Heart left ventricle (tissue), 16 donors: ENCODE measurements at regions not wholly inside any gene's neighbourhood (a gene's known extent, or its start where the extent isn't known, plus 50 kb on each side); places are given as distances from the start of the nearest gene placed in this dataset.

Experiments
- ATAC-seq, 4 donors: fragments of 200-7000 bp; cut with Tn5 transposase; one replicate each; pipeline ENCODE4 v1.9.1; 2020 to 2022; ENCODE audit warnings: moderate library complexity in 4 of 4, mild to moderate bottlenecking in 3 of 4, moderate number of reproducible peaks in 1 of 4
- DNase-seq, 5 donors: peaks; one replicate each; pipeline ENCODE4 v3.0.0-alpha.2; 2020
- H3K27ac ChIP-seq, 12 donors: fragments of 200-600 bp; sonication (generic) in 4 of 12; one replicate each; pipeline versions ENCODE4 v1.5.0 to v1.8.0; 2016 to 2022; ENCODE audit warnings: mild to moderate bottlenecking in 2 of 12
- H3K27me3 ChIP-seq, 9 donors: fragments of 200-600 bp; sonication (generic) in 2 of 9; one replicate each; pipeline versions ENCODE4 v1.5.1 to v1.8.0; 2016 to 2022; ENCODE audit warnings: mild to moderate bottlenecking in 3 of 9
- H3K36me3 ChIP-seq, 9 donors: fragments of 200-600 bp; sonication (generic) in 2 of 9; one replicate each; pipeline versions ENCODE4 v1.5.0 to v1.8.0; 2018 to 2022; ENCODE audit warnings: mild to moderate bottlenecking in 2 of 9
- H3K4me1 ChIP-seq, 12 donors: fragments of 200-600 bp; sonication (generic) in 4 of 12; one replicate each; pipeline versions ENCODE4 v1.5.0 to v1.8.0; 2016 to 2022; ENCODE audit warnings: mild to moderate bottlenecking in 3 of 12
- H3K4me3 ChIP-seq, 12 donors: fragments of 200-600 bp; sonication (generic) in 4 of 12; one replicate each; pipeline versions ENCODE4 v1.5.0 to v1.8.0; 2017 to 2022; ENCODE audit warnings: mild to moderate bottlenecking in 9 of 12, moderate library complexity in 4 of 12
- H3K9me3 ChIP-seq, 12 donors: fragments of 200-600 bp; sonication (generic) in 4 of 12; one replicate each; pipeline versions ENCODE4 v1.5.0 to v1.8.0; 2016 to 2022; ENCODE audit warnings: mild to moderate bottlenecking in 1 of 12
- POLR2A ChIP-seq, 2 donors: fragments of 450-650 bp; IDR thresholded peaks; one replicate each; pipeline ENCODE4 v1.6.1; 2017; ENCODE audit warnings: antibody characterized with exemption in 2 of 2, mild to moderate bottlenecking in 2 of 2, moderate library complexity in 2 of 2
- WGBS, 4 donors: extraction: QIAGEN DNeasy Blood & Tissue Kit in 2 of 4; methylation state at CpG; one replicate each; pipeline versions ENCODE4 v1.1.5 to v1.1.7; 2013 to 2018; 5-methylcytosine and 5-hydroxymethylcytosine counted together
- intact Hi-C, 10 donors: fragments of 100-400 bp; cut with DNase I; formaldehyde crosslinking; loops; one replicate each; pipeline versions ENCODE4 v1.11.1 to v1.14.2; 2022
- TF ChIP-seq, protein P1 (sequence below), 12 donors: fragments of 200-600 bp; sonication (generic) in 4 of 12; IDR thresholded peaks; one replicate each; pipeline versions ENCODE4 v1.5.0 to v1.8.0; 2018 to 2022; ENCODE audit warnings: antibody characterized with exemption in 12 of 12, mild to moderate bottlenecking in 5 of 12
- donor health status: ischemic (EF 13 %, LVEDD 7.1; RV severe dilation, severe dysfunction).
- donor health status: healthy with polysubstance abuse.
- donor health status: DM: no; HTN: yes; CAD: no.
- donor health status: DM: no; HTN: no; CAD: no.
- donor health status: ischemic (EF 25% LVEDD 6.9; RV normal size, moderate dysfunction).
- donor health status: ischemic (EF 25% LVEDD 5.7; RV mildly dilated, moderate dysfunction).
- donor health status: healthy.
- donor health status: DM: yes; HTN: yes; CAD: no.
- donor health status: ischemic (EF 35%, LVEDD 5.7; RV mildly dilated, moderate dysfunction).
- donor health status: nonischemic (EF 11% LVEDD 7.7; RV severe dilation, severe dysfunction).
- donor health status: DM: yes; HTN: yes; CAD: no.
- donor health status: PGD.
- donor health status: ischemic (EF 29% LVEDD 5.4; RV normal size, mild dysfunction).
- donor health status: nonischemic (EF 23%, LVEDD 6.1; RV moderate dilation, normal function).

DNA sequence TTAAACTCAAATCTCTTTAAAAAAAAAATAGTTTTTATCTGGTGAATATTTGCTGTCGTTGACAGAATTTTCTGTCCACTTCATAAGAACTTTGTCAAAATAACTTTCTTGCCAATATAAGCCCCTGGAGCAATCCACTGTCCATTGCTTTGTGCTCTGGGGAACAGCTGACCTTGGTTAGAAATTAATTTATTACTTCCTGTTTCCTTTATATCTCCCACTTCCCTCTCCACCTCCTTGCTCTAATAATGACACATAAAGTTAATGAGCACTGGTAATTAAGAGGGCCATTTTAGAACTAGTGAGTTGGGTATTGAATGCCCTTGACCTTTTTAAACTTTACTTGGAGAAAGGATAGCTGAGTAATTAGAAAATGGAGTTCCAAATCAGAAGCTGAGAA lies 151.3 kb upstream of the LEF1 start:
- intact Hi-C loops, result loop anchor here in 1 of 10 donors (10.0 kb wide), 1 partner anchor 155 kb away; the partner anchor contains the start of gene LEF1
- Histone ChIP-seq H3K4me1 (no peaks in the 10 kb centered on the region), H3K27me3 (no peaks in the 10 kb centered on the region), H3K27ac (no peak overlapping the region), H3K4me3 (no peak overlapping the region), H3K9me3 (peaks cover 0 to 12% (median 0%) of the 10 kb centered on the region in 12 donors), H3K36me3 (no peaks in the 10 kb centered on the region)
- ATAC-seq (no peak), DNase-seq (no peak)
- WGBS, 4 donors, result 13 to 47% (median 33%) methylated on average over 1 of the region's 1 CpG
- TF ChIP-seq POLR2A (IDR thresholded peaks at IDR 0.05), result no peak

DNA sequence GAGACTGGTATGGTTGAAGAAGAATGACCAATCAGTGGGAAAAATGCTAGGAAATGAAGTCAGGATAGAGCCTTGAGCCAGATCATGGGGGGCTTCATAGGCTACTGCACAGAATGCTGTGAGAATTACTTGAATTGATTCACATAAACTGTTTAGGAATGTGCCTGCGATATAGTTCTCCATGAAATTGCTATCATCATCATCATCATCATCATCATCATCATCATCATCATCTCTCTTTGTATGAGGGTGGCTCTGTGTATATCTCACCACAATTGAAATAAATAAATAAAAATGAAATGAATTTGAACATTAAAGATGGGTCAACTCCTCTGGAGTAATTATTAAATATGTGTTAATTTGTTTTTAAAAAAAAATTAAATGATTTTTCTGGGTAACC lies 148.6 kb upstream of the LEF1 start:
- no peaks in the 10 kb centered on the region for H3K27me3 ChIP-seq
- H3K9me3 ChIP-seq, result peaks cover 0 to 6% (median 0%) of the 10 kb centered on the region in 12 donors
- no peak overlapping the region for H3K4me3 ChIP-seq
- 92 to 97% (median 96%) methylated on average over 1 of the region's 1 CpG for WGBS, 4 donors
- H3K36me3 ChIP-seq, result no peaks in the 10 kb centered on the region
- no peak for DNase-seq
- H3K4me1 ChIP-seq, result no peaks in the 10 kb centered on the region
- no peak for ATAC-seq
- H3K27ac ChIP-seq, result no peak overlapping the region
- intact Hi-C loops, result no loop called here
- TF ChIP-seq, protein P1, sequence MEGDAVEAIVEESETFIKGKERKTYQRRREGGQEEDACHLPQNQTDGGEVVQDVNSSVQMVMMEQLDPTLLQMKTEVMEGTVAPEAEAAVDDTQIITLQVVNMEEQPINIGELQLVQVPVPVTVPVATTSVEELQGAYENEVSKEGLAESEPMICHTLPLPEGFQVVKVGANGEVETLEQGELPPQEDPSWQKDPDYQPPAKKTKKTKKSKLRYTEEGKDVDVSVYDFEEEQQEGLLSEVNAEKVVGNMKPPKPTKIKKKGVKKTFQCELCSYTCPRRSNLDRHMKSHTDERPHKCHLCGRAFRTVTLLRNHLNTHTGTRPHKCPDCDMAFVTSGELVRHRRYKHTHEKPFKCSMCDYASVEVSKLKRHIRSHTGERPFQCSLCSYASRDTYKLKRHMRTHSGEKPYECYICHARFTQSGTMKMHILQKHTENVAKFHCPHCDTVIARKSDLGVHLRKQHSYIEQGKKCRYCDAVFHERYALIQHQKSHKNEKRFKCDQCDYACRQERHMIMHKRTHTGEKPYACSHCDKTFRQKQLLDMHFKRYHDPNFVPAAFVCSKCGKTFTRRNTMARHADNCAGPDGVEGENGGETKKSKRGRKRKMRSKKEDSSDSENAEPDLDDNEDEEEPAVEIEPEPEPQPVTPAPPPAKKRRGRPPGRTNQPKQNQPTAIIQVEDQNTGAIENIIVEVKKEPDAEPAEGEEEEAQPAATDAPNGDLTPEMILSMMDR (IDR thresholded peaks at IDR 0.05), result no peak
- no peak for TF ChIP-seq POLR2A (IDR thresholded peaks at IDR 0.05)

DNA sequence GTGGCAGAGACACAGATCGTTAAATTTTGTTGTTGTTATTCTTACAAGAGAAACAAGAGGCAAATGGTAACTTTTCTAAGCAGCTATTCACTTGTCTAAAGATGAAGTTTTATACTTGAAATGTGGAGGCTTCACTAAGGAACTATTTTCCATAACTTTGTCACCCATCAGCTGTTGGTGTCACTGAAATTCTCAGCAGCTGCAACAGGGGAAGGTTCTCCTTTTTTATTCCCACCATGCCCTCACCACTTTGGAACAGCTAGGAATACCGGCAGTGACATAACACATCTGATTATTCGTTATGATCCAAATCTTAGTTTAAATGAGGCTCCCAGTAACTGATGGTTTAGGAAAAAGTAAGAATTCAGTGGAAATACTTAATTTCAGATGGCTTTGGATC lies 147.0 kb upstream of the LEF1 start:
- intact Hi-C loops, result no loop called here
- TF ChIP-seq POLR2A (IDR thresholded peaks at IDR 0.05), result no peak
- TF ChIP-seq, protein P1 (IDR thresholded peaks at IDR 0.05), result no peak
- no peaks in the 10 kb centered on the region for H3K36me3 ChIP-seq
- no peak overlapping the region for H3K4me3 ChIP-seq
- H3K27me3 ChIP-seq, result no peaks in the 10 kb centered on the region
- no peaks in the 10 kb centered on the region for H3K9me3 ChIP-seq
- ATAC-seq (no peak), DNase-seq (no peak)
- H3K4me1 ChIP-seq, result no peaks in the 10 kb centered on the region
- 88 to 92% (median 91%) methylated on average over 3 of the region's 3 CpGs for WGBS, 4 donors
- H3K27ac ChIP-seq, result no peak overlapping the region

DNA sequence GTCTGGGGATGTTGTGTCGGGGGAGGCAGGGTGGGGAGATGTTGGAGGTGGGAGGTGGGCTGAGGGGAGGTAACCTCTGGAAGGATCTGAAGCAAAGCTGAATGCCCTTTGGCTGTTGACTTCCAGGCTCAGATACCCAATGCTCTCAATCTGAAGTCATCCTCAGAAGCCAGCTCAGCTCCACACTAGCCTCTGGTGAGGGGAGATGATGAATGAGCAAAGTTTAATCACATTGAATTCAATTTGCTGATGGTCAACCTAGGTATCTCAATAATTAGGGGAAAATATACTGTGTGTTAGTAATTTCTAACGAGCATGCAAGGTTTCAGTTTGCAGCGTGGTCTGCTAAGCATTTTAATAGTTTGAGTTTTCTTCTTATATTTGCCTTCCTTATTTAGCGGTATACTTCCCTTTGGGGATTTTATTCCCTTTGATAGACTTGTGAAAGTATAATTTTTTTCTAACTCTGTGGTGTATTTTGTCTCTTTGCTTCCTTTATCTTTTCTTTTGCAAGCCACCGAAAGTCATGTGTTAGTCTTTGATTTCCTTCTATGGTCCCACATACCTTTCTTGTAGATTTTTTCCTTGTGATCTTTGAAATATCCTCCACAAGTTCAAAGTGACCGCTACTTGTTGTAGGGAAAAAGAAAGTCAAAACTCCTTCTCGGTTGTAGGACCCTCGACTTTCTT lies 146.3 kb upstream of the LEF1 start:
- intact Hi-C loops, result no loop called here
- no peak for TF ChIP-seq POLR2A (IDR thresholded peaks at IDR 0.05)
- TF ChIP-seq, protein P1 (IDR thresholded peaks at IDR 0.05), result no peak
- Histone ChIP-seq H3K4me3 (no peak overlapping the region), H3K9me3 (peaks cover 0 to 2% (median 0%) of the 10 kb centered on the region in 12 donors), H3K27me3 (no peaks in the 10 kb centered on the region), H3K36me3 (no peaks in the 10 kb centered on the region), H3K4me1 (no peaks in the 10 kb centered on the region), H3K27ac (no peak overlapping the region)
- ATAC-seq, result no peak
- WGBS, 4 donors, result 74 to 84% (median 79%) methylated on average over 8 of the region's 8 CpGs
- DNase-seq, result no peak
